Dermis microvascular lymphatic vessel endothelial cell (primary cell): ENCODE measurements at regions not wholly inside any gene's neighbourhood (a gene's known extent, or its start where the extent isn't known, plus 50 kb on each side); places are given as distances from the start of the nearest gene placed in this dataset.
"Not testable (repeated sequence)": the region's sequence is repeated elsewhere in the genome, so short reads cannot be mapped to it uniquely, and the experiment has no call there.

Experiments used
- DNase-seq, 2 donors: peaks; one replicate each; pipeline versions ENCODE4 v3.0.0 to v3.0.0-alpha.2; 2010; ENCODE audit warnings: low read depth in 2 of 2

DNA sequence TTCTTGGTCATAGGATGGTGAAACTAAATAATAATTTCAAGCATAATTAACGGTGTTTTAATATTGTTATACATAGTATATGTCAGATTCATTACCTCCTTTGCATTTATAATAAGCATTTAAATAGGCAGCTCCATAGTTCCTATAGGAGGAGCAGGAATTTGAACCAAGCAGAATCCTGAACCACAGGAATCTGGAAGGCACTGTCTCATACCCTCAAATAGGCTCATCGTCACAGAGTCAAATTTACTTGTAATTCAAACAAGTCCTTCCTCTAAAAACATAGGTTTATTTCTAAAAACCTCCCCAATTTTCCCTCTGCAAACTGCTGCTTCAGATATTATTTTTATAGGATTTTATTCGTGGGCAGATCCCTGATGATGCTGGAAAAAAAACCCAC lies 376.3 kb upstream of the ARHGEF26 start:
- DNase-seq: no peak

GRCh38 chr3:153746211-153746610 lies 375.0 kb upstream of the ARHGEF26 start:
- DNase-seq: no peak

DNA sequence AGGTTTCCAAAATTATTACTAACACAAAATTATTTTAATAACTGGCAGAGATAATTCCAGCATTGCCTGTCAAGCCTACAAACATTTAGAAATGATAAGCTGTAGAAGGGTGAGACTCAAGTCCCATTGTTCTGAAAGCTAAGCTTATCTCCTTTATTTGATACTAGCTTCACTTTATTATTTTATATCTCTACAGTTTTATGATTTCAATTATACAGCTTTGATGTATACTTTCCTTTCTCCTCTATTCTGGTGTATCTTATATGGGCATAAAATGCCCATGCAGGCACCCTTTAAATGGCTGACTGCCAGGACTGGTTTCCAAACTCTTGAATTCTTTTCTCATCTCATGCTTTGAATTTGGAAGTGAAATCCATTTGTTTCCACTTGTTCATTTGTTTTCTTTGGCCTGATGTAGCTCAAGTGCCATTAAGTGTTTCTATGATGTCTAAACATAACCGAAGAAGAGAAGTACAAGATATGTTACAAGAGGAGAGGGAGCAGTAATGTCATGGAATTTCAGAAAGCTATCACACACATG lies 372.1 kb upstream of the ARHGEF26 start:
- no peak for DNase-seq

GRCh38 chr3:153752405-153753027 lies 368.7 kb upstream of the ARHGEF26 start:
- DNase-seq: no peak

- no peak for DNase-seq
These were observed 368.2 kb upstream of the ARHGEF26 start for GRCh38 chr3:153753035-153753434.

- no peak for DNase-seq
These were observed 364.4 kb upstream of the ARHGEF26 start for GRCh38 chr3:153756816-153757215.

- no peak for DNase-seq
These were observed 363.4 kb upstream of the ARHGEF26 start for GRCh38 chr3:153757839-153758238.

GRCh38 chr3:153760948-153761347 lies 360.2 kb upstream of the ARHGEF26 start:
- no peak for DNase-seq

DNA sequence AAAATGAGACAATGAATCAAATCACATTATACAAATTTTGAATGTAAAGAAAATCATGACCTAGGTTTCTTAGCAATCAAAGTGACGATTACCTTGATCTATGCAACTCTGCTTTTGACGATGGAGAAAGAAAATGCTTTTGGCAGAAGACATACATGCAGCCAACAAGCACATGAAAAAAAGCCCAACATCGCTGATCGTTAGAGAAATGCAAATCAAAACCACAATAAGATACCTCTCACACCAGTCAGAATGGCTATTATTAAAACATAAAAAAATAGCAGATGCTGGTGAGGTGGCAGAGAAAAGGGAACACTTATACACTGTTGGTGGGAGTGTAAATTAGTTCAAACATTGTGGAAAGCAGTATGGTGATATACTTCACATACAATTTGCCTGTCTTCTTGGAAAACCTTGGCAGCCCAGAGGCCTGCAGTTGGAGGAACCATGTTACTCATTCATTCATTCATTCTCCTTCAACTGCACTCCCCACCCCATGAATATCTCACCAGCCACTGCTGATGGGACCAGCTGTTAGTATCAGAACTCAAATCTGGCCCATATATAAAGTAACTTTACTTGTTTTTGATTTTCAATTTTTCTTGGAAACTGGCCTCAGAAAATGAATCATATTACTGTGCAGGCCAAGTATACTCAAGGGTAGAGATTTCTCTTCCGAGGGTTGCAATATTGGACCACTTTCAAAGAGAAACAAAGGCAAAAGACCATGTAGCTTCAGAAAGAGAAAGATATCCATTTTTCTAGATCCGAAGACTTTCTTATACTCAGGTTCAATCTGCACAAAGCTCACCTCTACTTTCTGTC lies 358.6 kb upstream of the ARHGEF26 start:
- DNase-seq: no peak

- no peak for DNase-seq
These were observed 353.3 kb upstream of the ARHGEF26 start for GRCh38 chr3:153767601-153768560.

DNA sequence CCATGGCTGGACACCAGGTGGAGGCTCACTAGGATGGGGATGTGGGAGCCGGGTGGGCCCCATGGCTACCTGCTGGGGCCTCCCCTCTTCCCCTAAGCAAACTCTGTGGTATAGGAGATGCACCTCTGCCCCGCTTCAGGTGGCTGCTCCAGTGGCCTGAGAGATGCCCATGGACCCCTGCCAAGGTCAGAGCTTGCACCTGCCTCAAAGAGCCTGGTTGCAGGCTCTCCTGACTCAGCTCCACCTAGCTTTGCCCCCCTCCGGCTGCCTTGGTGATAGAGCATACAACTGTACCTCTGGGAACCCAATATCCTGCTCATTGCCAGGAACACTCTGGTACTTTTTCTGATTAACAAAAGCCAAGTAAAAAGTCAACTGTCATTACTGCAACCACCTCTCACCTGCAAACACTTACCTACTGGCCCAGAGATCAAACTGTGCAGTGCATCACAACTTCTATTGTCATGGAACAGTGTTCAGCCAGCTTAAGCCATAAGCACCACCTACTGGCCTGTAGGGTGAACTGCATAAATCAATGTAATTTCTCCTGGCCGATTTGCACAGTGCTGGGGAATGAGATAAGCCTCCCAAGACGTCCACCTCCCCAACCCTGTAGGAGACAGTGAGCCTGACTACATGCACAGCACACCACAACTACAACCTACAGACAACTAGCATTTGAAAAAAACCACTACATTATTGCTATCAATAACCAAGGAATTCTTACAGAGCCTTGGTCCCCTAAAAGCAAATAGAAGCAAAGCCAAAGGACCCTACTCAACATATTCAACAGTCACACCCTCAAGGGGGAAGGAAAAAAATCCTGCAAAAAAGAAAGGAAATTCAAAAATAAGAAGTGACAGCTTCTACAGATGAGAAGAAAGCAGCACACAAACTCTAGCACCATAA lies 352.4 kb upstream of the ARHGEF26 start:
- DNase-seq: peak; percentile 64 to 71

DNA sequence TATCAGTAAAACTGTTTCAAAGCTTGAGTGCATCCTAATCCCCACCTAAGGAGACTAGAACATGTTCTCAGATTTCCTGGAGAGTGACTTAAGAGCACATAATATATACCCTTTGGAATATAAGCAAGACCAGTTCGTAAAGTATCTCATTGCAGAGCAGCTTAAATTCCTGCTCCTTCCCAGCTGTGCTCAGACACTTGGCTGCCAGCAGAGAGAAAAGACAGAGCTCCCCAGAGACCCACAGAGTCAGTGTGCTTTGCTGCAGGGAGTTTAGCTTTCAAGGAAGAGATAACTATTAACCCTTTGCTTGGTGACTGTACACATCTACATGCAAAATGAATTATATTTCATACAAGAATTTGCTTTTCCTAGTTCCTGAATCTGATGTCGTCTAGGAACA lies 338.1 kb upstream of the ARHGEF26 start:
- no peak for DNase-seq

DNA sequence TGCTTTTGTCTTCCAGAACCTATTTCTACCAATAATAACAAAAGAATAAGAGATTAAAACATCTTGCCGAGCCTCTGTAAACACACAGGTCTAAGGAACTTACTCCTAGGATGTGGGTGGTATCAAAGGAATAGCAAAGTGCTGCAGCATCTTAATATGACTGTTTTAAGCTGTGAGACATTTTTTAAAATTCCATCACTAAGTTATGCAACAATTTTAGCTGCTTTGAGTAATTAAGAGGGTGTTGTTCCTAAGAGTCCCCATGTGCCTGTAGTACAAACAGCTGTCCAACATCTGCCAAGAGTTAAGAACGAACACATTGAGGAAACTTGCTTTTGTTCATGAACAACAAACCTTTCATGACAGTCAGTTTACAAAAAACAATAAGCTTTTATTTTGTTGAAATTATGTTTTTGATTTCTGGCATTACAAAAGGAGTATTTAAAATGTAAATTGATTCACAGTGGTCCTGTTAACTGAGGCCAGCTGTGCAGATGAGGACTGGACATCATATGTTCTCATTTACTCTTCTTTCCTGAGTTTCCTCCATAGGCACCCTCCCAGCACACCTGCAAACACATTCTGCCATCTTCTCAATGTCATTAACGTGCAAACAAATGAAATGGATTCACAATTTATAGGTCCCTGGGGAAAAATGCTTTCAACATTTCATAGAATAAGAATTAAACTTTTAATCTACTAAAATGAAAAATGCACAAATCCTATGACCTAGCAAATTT lies 337.3 kb upstream of the ARHGEF26 start:
- no peak for DNase-seq

DNA sequence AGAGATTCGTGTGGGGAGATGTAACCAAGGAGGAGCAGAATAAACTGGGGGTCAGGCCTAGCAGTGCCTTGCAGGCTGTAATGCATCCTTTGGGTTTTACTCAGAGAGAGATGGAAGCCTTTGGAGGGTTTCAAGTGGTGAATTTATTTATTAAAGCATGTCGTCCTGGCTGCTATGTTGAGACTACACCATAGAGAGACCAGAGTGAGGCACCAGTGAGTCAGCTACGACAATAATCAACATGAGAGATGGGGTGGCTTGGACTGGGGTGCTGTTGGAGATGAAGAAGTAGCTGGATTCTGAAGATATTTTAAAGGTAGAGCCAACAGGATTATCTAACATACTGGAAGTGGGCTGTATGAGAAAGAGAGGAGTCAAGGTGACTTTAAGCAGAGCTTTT lies 335.3 kb upstream of the ARHGEF26 start:
- peak in 1 of 2 donors; percentile 11 for DNase-seq

GRCh38 chr3:153789380-153789779 lies 331.8 kb upstream of the ARHGEF26 start:
- DNase-seq: no peak

GRCh38 chr3:153797056-153797455 lies 324.1 kb upstream of the ARHGEF26 start:
- DNase-seq: not testable (repeated sequence)

- DNase-seq: no peak
These were observed 312.1 kb upstream of the ARHGEF26 start for GRCh38 chr3:153809097-153809496.

DNA sequence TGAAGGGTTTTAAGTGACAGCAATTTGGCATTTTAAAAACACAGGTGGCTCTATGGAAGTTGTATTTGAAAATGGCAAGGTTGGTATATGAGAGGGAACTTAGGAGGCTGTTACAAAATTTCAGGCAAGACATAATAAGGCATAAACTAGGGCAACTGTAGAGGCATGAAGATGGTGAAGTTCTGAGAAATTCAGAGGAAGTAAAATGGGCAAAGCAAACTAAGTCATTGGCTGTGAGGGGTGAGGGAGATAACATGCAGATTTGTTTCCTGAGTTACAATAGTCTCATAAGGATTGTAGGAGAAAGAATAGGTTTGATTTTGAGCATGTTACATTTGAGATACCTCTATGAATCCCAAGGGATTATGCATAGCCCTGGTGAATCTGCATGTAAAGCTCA lies 302.9 kb upstream of the ARHGEF26 start:
- DNase-seq: no peak

GRCh38 chr3:153820035-153820434 lies 301.2 kb upstream of the ARHGEF26 start:
- no peak for DNase-seq

GRCh38 chr3:153828346-153828745 lies 292.8 kb upstream of the ARHGEF26 start:
- not testable (repeated sequence) for DNase-seq
